ENCODE measurements at regions not wholly inside any gene's neighbourhood (a gene's known extent, or its start where the extent isn't known, plus 50 kb on each side); places are given as distances from the start of the nearest gene placed in this dataset.

GRCh38 chr1:217273866-217274265 lies 357.0 kb downstream of the GPATCH2 start:
- ATAC-seq = no peak
- whole genome bisulfite sequencing (ENCODE audit: insufficient coverage, low coverage, missing lambda C conversion rate) = 0% methylated on average over 10 of the region's 10 CpGs
- ChIA-PET CTCF (ENCODE audit: low intra/inter-chr PET ratio) (no interaction called here), POLR2A (no interaction called here)
- FAIRE-seq = no peak
- no peak for DNase-seq (ENCODE audit: extremely low read depth in 1 of 4, low spot score in 3 of 4)
- BruUV-seq (replicated peaks) = no TSS peak
- H3K9me1 ChIP-seq (ENCODE audit: control insufficient read depth, insufficient read depth, low read length) = no peaks in the 10 kb centered on the region
- H3K9me3 ChIP-seq (replicated peaks; ENCODE audit: control insufficient read depth, insufficient read depth, low read depth, low read length) = no peaks in the 10 kb centered on the region
- no peak overlapping the region for H2AFZ ChIP-seq (ENCODE audit: low read depth, low read length)
- H4K20me1 ChIP-seq (replicated peaks; ENCODE audit: control insufficient read depth, insufficient read depth, low read length) = no peaks in the 10 kb centered on the region
- no peak overlapping the region for H3K4me3 ChIP-seq
- H3K36me3 ChIP-seq (ENCODE audit: control insufficient read depth, insufficient read depth, low read length) = no peaks in the 10 kb centered on the region
- TF ChIP-seq ZSCAN29 (IDR thresholded peaks at IDR 0.05) = no peak
- TF ChIP-seq SIRT6 (IDR thresholded peaks at IDR 0.05; ENCODE audit: low read depth, low read length) = no peak
- TF ChIP-seq TBP (optimal IDR thresholded peaks at IDR 0.05; ENCODE audit: low read depth, low read length) = no peak
- TF ChIP-seq HMGXB4 (CRISPR knock-in tag; IDR thresholded peaks at IDR 0.05) = no peak
- no peak for TF ChIP-seq CTBP1 (IDR thresholded peaks at IDR 0.05; ENCODE audit: borderline replicate concordance)
- TF ChIP-seq KLF6 (CRISPR knock-in tag; IDR thresholded peaks at IDR 0.05; ENCODE audit: borderline replicate concordance) = no peak
- no peak for TF ChIP-seq ZNF232 (CRISPR knock-in tag; IDR thresholded peaks at IDR 0.05)
- TF ChIP-seq TBL1XR1 (IDR thresholded peaks at IDR 0.05; ENCODE audit: low read length in 2 of 2) = no peak
- TF ChIP-seq ZNF175 (CRISPR knock-in tag; IDR thresholded peaks at IDR 0.05; ENCODE audit: low read depth) = no peak
- no peak for TF ChIP-seq SUPT5H (IDR thresholded peaks at IDR 0.05)
- no peak for TF ChIP-seq NFE2 (IDR thresholded peaks at IDR 0.05; ENCODE audit: low read depth)
- TF ChIP-seq FOXA1 (IDR thresholded peaks at IDR 0.05; ENCODE audit: borderline replicate concordance) = no peak
- TF ChIP-seq HOXB6 (CRISPR knock-in tag; IDR thresholded peaks at IDR 0.05; ENCODE audit: borderline replicate concordance) = no peak
- no peak for TF ChIP-seq ATF6 (CRISPR knock-in tag; IDR thresholded peaks at IDR 0.05)
- TF ChIP-seq SRSF3 (IDR thresholded peaks at IDR 0.05; ENCODE audit: insufficient read depth, low read length) = no peak
- no peaks in the 10 kb centered on the region for H3K79me2 ChIP-seq (ENCODE audit: control insufficient read depth, insufficient read depth, low read length)
- no peaks in the 10 kb centered on the region for H3K4me1 ChIP-seq (replicated peaks in 1 of 2; ENCODE audit: control insufficient read depth in 2 of 2, insufficient read depth in 2 of 2, low read length in 2 of 2)
- intact Hi-C loops (cut with micrococcal nuclease) (no loop called here), in situ Hi-C loops (cut with MboI) (no loop called here)
- H3K27ac ChIP-seq (ENCODE audit: extremely low read depth, low read depth, low read length) = no peak overlapping the region
- no peaks in the 10 kb centered on the region for H3K27me3 ChIP-seq (ENCODE audit: control insufficient read depth in 2 of 2, insufficient read depth in 2 of 2, low read length in 2 of 2)
- H3K4me2 ChIP-seq (ENCODE audit: insufficient read depth, low read length) = no peak overlapping the region
- no peak overlapping the region for H3K9ac ChIP-seq (ENCODE audit: insufficient read depth in 1 of 2, low read depth in 2 of 2, low read length in 2 of 2)
